Spleen (tissue), 7 donors: ENCODE measurements at regions not wholly inside any gene's neighbourhood (a gene's known extent, or its start where the extent isn't known, plus 50 kb on each side); places are given as distances from the start of the nearest gene placed in this dataset.

ENCODE experiments used
- POLR2AphosphoS5 ChIP-seq, 3 donors: sonication (generic); formaldehyde crosslinking; IDR thresholded peaks; one replicate each; pipeline ENCODE4 v1.5.1; 2017; ENCODE audit warnings: antibody characterized with exemption in 3 of 3
- TF ChIP-seq, protein P1 (sequence below), 11 experiments: fragments of 200-600 bp in 7 of 11; fragments of 450-650 bp in 4 of 11; sonication (generic) in 4 of 11; IDR thresholded peaks in 8 of 11; conservative IDR thresholded peaks in 3 of 11; 1 replicate in 7 of 11; 2 replicates in 4 of 11; pipeline versions ENCODE4 v1.4.0 to v1.8.0; 2016 to 2021; ENCODE audit warnings: antibody characterized with exemption in 11 of 11, inconsistent platforms in 4 of 11, mild to moderate bottlenecking in 1 of 11
- donor health status: DM: no; HTN: no; CAD: no; lungs with moderate emphysema.
- donor health status: DM: no; HTN: no; CAD: no.
- donor health status: DM: no; HTN: no; CAD: no.

DNA sequence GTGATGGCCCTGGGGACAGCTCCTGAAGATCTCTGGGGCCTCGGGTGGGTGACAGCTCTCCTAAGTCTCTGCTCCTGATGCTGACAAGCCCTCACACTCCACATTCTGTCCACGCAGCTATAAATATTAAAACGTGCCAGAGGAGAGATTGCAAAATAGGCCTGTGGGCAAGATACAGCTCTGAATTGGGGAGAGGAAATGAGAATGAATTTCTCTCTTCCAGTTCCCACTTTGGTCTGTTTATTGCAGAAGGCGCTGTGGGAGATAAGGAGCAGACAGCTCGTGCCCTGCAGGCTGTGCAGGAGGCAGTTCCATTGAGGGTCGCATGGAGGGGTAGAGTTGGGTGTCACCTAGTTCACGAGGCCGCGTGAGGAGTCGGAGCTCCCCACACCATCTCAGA is 87.5 kb upstream of the SDK2 start:
- TF ChIP-seq POLR2AphosphoS5 (IDR thresholded peaks at IDR 0.05), result no peak
- TF ChIP-seq, protein P1, sequence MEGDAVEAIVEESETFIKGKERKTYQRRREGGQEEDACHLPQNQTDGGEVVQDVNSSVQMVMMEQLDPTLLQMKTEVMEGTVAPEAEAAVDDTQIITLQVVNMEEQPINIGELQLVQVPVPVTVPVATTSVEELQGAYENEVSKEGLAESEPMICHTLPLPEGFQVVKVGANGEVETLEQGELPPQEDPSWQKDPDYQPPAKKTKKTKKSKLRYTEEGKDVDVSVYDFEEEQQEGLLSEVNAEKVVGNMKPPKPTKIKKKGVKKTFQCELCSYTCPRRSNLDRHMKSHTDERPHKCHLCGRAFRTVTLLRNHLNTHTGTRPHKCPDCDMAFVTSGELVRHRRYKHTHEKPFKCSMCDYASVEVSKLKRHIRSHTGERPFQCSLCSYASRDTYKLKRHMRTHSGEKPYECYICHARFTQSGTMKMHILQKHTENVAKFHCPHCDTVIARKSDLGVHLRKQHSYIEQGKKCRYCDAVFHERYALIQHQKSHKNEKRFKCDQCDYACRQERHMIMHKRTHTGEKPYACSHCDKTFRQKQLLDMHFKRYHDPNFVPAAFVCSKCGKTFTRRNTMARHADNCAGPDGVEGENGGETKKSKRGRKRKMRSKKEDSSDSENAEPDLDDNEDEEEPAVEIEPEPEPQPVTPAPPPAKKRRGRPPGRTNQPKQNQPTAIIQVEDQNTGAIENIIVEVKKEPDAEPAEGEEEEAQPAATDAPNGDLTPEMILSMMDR (IDR thresholded peaks at IDR 0.05 in 8 of 11, conservative IDR thresholded peaks at IDR 0.05 in 3 of 11), result no peak
